ENCODE measurements at regions not wholly inside any gene's neighbourhood (a gene's known extent, or its start where the extent isn't known, plus 50 kb on each side); places are given as distances from the start of the nearest gene placed in this dataset.

DNA sequence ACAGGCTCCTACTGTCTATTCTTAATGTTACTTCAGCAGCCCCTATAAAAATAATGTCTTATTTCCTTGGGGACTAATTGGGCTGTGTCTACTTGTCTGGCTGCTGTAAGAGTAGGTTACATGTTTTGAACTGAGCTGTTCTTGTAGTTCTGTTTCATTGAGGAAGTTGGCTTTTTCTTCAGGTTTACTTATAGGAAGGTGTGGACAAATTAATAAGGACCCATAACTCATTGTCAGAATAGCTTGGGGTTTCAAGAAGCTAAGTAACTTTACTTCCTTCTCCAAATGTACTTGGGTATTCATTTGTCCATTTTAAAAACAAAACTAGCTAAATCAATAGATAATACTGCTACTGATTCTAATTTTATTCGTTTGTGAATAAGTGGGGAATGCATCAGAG is 487.2 kb downstream of the FAT4 start:
- TF ChIP-seq, protein P1, sequence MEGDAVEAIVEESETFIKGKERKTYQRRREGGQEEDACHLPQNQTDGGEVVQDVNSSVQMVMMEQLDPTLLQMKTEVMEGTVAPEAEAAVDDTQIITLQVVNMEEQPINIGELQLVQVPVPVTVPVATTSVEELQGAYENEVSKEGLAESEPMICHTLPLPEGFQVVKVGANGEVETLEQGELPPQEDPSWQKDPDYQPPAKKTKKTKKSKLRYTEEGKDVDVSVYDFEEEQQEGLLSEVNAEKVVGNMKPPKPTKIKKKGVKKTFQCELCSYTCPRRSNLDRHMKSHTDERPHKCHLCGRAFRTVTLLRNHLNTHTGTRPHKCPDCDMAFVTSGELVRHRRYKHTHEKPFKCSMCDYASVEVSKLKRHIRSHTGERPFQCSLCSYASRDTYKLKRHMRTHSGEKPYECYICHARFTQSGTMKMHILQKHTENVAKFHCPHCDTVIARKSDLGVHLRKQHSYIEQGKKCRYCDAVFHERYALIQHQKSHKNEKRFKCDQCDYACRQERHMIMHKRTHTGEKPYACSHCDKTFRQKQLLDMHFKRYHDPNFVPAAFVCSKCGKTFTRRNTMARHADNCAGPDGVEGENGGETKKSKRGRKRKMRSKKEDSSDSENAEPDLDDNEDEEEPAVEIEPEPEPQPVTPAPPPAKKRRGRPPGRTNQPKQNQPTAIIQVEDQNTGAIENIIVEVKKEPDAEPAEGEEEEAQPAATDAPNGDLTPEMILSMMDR (conservative IDR thresholded peaks at IDR 0.05; ENCODE audit: low read depth), result no peak
- CTCF ChIA-PET, result no interaction called here
- POLR2A ChIA-PET (ENCODE audit: low non-redundant PET), result no interaction called here
- DNase-seq (ENCODE audit: low spot score), result no peak
- no peak overlapping the region for H3K27ac ChIP-seq

DNA sequence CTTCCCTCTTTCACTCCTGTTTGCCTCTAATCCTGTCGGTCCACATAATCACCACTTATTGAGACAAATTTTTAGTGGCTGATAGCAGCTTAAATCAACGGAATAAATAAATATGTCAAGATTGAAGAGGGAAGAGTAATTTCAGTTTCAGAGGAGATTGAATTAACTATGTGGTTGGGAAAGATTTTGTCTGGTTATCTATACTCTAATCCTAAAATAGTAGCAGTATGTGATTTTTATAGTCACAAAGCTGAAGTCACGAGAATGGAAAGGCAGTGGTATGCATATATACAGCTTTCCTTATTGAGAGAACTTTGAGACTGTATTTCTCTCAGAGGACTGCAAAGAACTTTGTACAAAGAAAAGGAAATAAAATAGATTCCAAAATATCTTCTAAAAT is 493.3 kb downstream of the FAT4 start:
- TF ChIP-seq, protein P1 (conservative IDR thresholded peaks at IDR 0.05; ENCODE audit: low read depth), result no peak
- DNase-seq (ENCODE audit: low spot score), result no peak
- ChIA-PET POLR2A (ENCODE audit: low non-redundant PET) (no interaction called here), CTCF (no interaction called here)
- no peak overlapping the region for H3K27ac ChIP-seq

DNA sequence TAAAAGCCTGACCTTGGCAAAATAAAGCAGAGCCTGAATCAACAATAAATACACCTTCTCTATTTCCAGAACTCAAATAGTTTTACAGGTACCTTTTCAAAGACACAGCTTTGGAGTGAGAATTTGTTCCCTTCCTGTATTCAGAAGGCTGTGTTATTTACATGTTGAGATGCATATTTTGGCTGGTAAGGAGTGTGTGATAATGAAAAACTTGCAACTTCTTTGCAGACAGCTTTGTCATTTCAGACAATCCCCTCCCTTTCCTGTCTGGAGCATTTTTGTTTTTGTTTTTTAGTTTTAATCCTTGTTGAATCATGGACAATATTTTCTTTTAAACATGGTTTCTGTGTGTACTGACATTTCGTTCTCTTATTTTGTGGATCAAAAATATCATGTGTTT is 493.8 kb downstream of the FAT4 start:
- H3K27ac ChIP-seq, result no peak overlapping the region
- CTCF ChIA-PET, result interaction anchor here (0.9 kb wide), 1 partner anchor 34 kb away, joined by 4 read pairs; no protein-coding TSS in a partner anchor
- TF ChIP-seq, protein P1 (conservative IDR thresholded peaks at IDR 0.05; ENCODE audit: low read depth), result no peak
- no peak for DNase-seq (ENCODE audit: low spot score)
- POLR2A ChIA-PET (ENCODE audit: low non-redundant PET), result no interaction called here

DNA sequence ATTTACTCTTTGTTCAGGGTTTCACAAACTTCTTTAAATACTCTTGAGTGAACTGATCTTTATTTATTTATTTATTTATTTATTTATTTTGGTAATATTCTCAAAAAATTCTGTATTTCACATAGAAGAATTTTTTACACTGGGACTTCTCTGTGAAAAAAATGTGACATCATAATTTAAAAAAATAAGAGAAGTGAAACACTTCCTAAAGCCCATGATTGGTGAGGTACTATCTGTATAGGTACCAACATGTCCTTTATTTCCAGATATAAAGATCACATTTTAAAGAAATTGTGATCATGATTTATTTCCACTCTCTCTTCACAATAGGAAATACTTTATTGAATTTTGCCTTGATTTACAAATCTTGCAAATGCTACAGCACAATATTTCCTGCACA is 497.1 kb downstream of the FAT4 start:
- H3K27ac ChIP-seq, result no peak overlapping the region
- no peak for DNase-seq (ENCODE audit: low spot score)
- CTCF ChIA-PET, result interaction anchor here (0.7 kb wide), 1 partner anchor 19 kb away, joined by 3 read pairs; no protein-coding TSS in a partner anchor
- POLR2A ChIA-PET (ENCODE audit: low non-redundant PET), result no interaction called here
- TF ChIP-seq, protein P1 (conservative IDR thresholded peaks at IDR 0.05; ENCODE audit: low read depth), result no peak

DNA sequence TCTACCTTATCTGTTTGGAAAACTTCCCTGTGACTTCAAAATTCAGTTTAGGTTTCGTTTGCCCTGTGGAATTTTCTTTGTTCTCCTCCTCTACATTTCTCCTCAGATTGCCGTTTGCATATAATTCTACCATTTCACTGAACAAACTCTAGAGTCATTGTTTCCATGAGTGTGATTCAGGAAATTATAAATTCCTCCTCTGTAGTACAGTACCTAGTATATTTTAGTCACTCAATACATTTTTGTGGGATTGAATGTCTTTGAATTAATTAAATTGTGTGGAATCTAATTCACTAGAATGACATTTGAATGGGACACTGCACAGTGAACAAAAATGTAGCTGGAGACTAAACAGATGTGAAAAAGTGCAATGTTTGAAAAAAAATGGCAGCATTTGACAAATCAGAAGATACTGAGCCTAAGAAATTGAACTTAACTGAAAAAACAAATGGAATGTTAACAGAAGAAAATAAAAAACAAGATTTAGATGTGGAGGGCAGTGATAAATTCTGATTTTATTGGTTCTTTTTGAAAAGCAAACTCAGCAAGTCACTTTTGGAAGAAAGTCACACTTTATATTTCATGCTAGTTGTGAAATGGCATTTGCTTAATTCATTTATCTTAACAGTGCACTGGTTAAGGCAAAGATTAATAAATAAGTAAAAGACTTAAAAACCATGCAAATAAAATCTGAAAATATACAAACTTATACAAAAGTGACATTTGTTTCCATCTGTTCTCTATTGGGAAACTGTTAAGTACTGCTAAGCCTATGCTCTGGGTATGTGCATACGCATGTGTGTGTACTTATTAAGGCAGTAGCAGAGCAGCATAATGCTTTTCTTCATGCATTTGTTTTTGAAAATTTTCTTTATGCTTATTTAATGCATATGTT is 512.3 kb downstream of the FAT4 start:
- DNase-seq (ENCODE audit: low spot score), result no peak
- TF ChIP-seq, protein P1 (conservative IDR thresholded peaks at IDR 0.05; ENCODE audit: low read depth), result no peak
- CTCF ChIA-PET, result no interaction called here
- H3K27ac ChIP-seq, result no peak overlapping the region
- POLR2A ChIA-PET (ENCODE audit: low non-redundant PET), result no interaction called here

DNA sequence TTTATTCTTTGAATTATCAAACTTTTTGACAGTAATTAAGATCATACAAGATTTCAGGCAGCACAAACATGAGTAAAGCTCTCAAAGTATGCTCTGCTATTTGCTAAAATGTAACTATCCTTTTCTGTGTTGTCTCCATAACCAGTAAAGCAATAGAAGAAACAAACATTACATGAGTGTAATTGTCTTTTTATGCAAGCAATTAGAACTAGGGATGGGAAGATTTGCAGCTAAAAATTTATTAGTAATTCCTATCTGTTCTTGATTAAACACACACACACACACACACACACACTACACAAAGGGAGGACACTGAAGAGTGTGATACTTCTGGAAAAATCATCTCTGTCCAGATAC is 512.9 kb downstream of the FAT4 start:
- TF ChIP-seq, protein P1 (conservative IDR thresholded peaks at IDR 0.05; ENCODE audit: low read depth), result no peak
- H3K27ac ChIP-seq, result no peak overlapping the region
- ChIA-PET CTCF (no interaction called here), POLR2A (ENCODE audit: low non-redundant PET) (no interaction called here)
- no peak for DNase-seq (ENCODE audit: low spot score)

Measured in RWPE1 (cell line).